H9 (cell line): ENCODE measurements at regions not wholly inside any gene's neighbourhood (a gene's known extent, or its start where the extent isn't known, plus 50 kb on each side); places are given as distances from the start of the nearest gene placed in this dataset.

Experiments used
- DNase-seq: peaks from one replicate; pipeline ENCODE4 v3.0.0-alpha.2; 2017
- H2AFZ ChIP-seq: one replicate; pipeline ENCODE4 v1.6.1; 2013; ENCODE audit warnings: mild to moderate bottlenecking, low read length, control low read depth, moderate library complexity
- H2AK5ac ChIP-seq: 2 replicates; pipeline ENCODE4 v1.6.1; 2013; ENCODE audit warnings: low read length, control low read depth, mixed read lengths; ENCODE audit not compliant: insufficient read length
- H2BK120ac ChIP-seq: one replicate; pipeline ENCODE4 v1.6.1; 2013; ENCODE audit warnings: low read depth, mild to moderate bottlenecking, low read length, control low read depth, inconsistent platforms; ENCODE audit not compliant: poor library complexity, severe bottlenecking
- H2BK12ac ChIP-seq: 2 replicates; pipeline ENCODE4 v1.6.1; 2013; ENCODE audit warnings: low read length, control low read depth, mixed read lengths, low read depth; ENCODE audit not compliant: insufficient read length
- H2BK15ac ChIP-seq: 2 replicates; pipeline ENCODE4 v1.6.1; 2013; ENCODE audit warnings: low read depth, low read length, control low read depth
- H2BK20ac ChIP-seq: one replicate; pipeline ENCODE4 v1.6.1; 2013; ENCODE audit warnings: low read depth, mild to moderate bottlenecking, low read length, control low read depth, inconsistent platforms; ENCODE audit not compliant: poor library complexity, severe bottlenecking
- H2BK5ac ChIP-seq: 2 replicates; pipeline ENCODE4 v1.6.1; 2013; ENCODE audit warnings: low read length, control low read depth, mixed read lengths; ENCODE audit not compliant: insufficient read length
- H3K14ac ChIP-seq: 2 replicates; pipeline ENCODE4 v1.6.1; 2013; ENCODE audit warnings: low read length, control low read depth; ENCODE audit not compliant: insufficient read depth
- H3K18ac ChIP-seq: 2 replicates; pipeline ENCODE4 v1.6.1; 2013; ENCODE audit warnings: low read depth, mild to moderate bottlenecking, mixed read lengths, low read length, control low read depth; ENCODE audit not compliant: insufficient read length
- H3K23ac ChIP-seq: 2 replicates; pipeline ENCODE4 v1.6.1; 2013; ENCODE audit warnings: low read length, control low read depth, mixed read lengths, low read depth; ENCODE audit not compliant: insufficient read length
- H3K23me2 ChIP-seq: 2 replicates; pipeline ENCODE4 v1.6.1; 2013; ENCODE audit warnings: low read depth, mild to moderate bottlenecking, mixed read lengths, low read length, control low read depth; ENCODE audit not compliant: insufficient read length, poor library complexity, severe bottlenecking
- H3K27ac ChIP-seq: 2 replicates; pipeline ENCODE4 v1.5.1; 2013; ENCODE audit warnings: low read length, control low read depth, mixed read lengths, low read depth; ENCODE audit not compliant: insufficient read length
- H3K27me3 ChIP-seq: 2 replicates; pipeline ENCODE4 v1.6.1; 2013; ENCODE audit warnings: low read length, control low read depth, inconsistent platforms; ENCODE audit not compliant: insufficient read depth
- H3K4ac ChIP-seq: 2 replicates; pipeline ENCODE4 v1.6.1; 2013; ENCODE audit warnings: low read depth, mild to moderate bottlenecking, control low read depth, inconsistent platforms, low read length, moderate library complexity
- H3K4me1 ChIP-seq: 2 replicates; pipeline ENCODE4 v1.6.1; 2013; ENCODE audit warnings: low read length, control low read depth, inconsistent platforms; ENCODE audit not compliant: insufficient read depth
- H3K4me2 ChIP-seq: 2 replicates; pipeline ENCODE4 v1.6.1; 2013; ENCODE audit warnings: low read length, control low read depth, mixed read lengths; ENCODE audit not compliant: insufficient read length, insufficient read depth
- H3K56ac ChIP-seq: 2 replicates; pipeline ENCODE4 v1.6.1; 2013; ENCODE audit warnings: low read depth, mild to moderate bottlenecking, mixed read lengths, low read length, control low read depth; ENCODE audit not compliant: insufficient read length
- H3K79me1 ChIP-seq: 2 replicates; pipeline ENCODE4 v1.6.1; 2013; ENCODE audit warnings: low read depth, mild to moderate bottlenecking, moderate library complexity, low read length, control low read depth, inconsistent platforms; ENCODE audit not compliant: insufficient read depth, poor library complexity, severe bottlenecking
- H3K79me2 ChIP-seq: 2 replicates; pipeline ENCODE4 v1.6.1; 2013; ENCODE audit warnings: low read length, control low read depth, inconsistent platforms; ENCODE audit not compliant: insufficient read depth
- H3K9ac ChIP-seq: 2 replicates; pipeline ENCODE4 v1.6.1; 2013; ENCODE audit warnings: low read length, control low read depth, mixed read lengths; ENCODE audit not compliant: insufficient read length; ENCODE audit errors: extremely low read depth
- H3K9me3 ChIP-seq: one replicate; pipeline ENCODE4 v1.6.1; 2013; ENCODE audit warnings: low read depth, low read length, inconsistent platforms; ENCODE audit not compliant: control insufficient read depth
- H3T11ph ChIP-seq: one replicate; pipeline ENCODE4 v1.6.1; 2013; ENCODE audit warnings: mild to moderate bottlenecking, low read length, control low read depth, inconsistent platforms
- H4K20me1 ChIP-seq: one replicate; pipeline ENCODE4 v1.6.1; 2013; ENCODE audit not compliant: control insufficient read depth, insufficient read length, insufficient read depth
- H4K5ac ChIP-seq: 2 replicates; pipeline ENCODE4 v1.6.1; 2013; ENCODE audit warnings: low read depth, mild to moderate bottlenecking, mixed read lengths, low read length, control low read depth; ENCODE audit not compliant: insufficient read length
- H4K8ac ChIP-seq: replicated peaks from 2 replicates; pipeline ENCODE4 v1.6.1; 2013; ENCODE audit warnings: low read length, control low read depth, mixed read lengths, low read depth; ENCODE audit not compliant: insufficient read length
- H4K91ac ChIP-seq: 2 replicates; pipeline ENCODE4 v1.6.1; 2013; ENCODE audit warnings: low read depth, mild to moderate bottlenecking, moderate library complexity, mixed read lengths, low read length, control low read depth; ENCODE audit not compliant: insufficient read length
- H3K27ac Mint-ChIP-seq, 3 experiments: 2 replicates in 2 of 3; 3 replicates in 1 of 3; pipeline ENCODE4 v1.8.0; 2020 to 2021; ENCODE audit warnings: mixed read lengths in 3 of 3, mild to moderate bottlenecking in 1 of 3, moderate library complexity in 1 of 3
- H3K27me3 Mint-ChIP-seq: 2 replicates; pipeline ENCODE4 v1.8.0; 2021; ENCODE audit warnings: low read depth, mild to moderate bottlenecking, moderate library complexity, mixed read lengths
- H3K36me3 Mint-ChIP-seq, 3 experiments: 2 replicates in 2 of 3; 3 replicates in 1 of 3; pipeline ENCODE4 v1.8.0; 2020 to 2021; ENCODE audit warnings: low read depth in 3 of 3, mixed read lengths in 3 of 3; ENCODE audit not compliant: insufficient read depth in 1 of 3
- H3K4me1 Mint-ChIP-seq, 2 experiments: 2 replicates each; pipeline ENCODE4 v1.8.0; 2020; ENCODE audit warnings: mixed read lengths in 2 of 2
- H3K4me3 Mint-ChIP-seq, 2 experiments: 2 replicates in 1 of 2; 3 replicates in 1 of 2; pipeline ENCODE4 v1.8.0; 2020 to 2021; ENCODE audit warnings: mild to moderate bottlenecking in 2 of 2, mixed read lengths in 2 of 2, moderate library complexity in 1 of 2
- H3K9me3 Mint-ChIP-seq, 2 experiments: 2 replicates in 1 of 2; 3 replicates in 1 of 2; pipeline ENCODE4 v1.8.0; 2020; ENCODE audit warnings: mild to moderate bottlenecking in 2 of 2, mixed read lengths in 2 of 2, moderate library complexity in 1 of 2
- CTCF ChIP-seq: fragments of 200-600 bp; sonication (generic); conservative IDR thresholded peaks from 3 replicates; pipeline ENCODE4 v1.8.0; 2021; ENCODE audit warnings: antibody characterized with exemption, mild to moderate bottlenecking

GRCh38 chr10:60605476-60605875 is 172.8 kb upstream of the CDK1 start:
- Histone ChIP-seq H3K4me2 (no peak overlapping the region), H2BK120ac (no peak overlapping the region), H3T11ph (no peak overlapping the region), H3K27me3 (no peaks in the 10 kb centered on the region), H3K23ac (no peak overlapping the region), H4K8ac (no peak overlapping the region), H2BK12ac (no peak overlapping the region), H2AFZ (no peak overlapping the region), H3K4me1 (no peaks in the 10 kb centered on the region), H3K23me2 (no peaks in the 10 kb centered on the region), H2BK5ac (no peak overlapping the region), H4K5ac (no peak overlapping the region), H4K91ac (no peak overlapping the region), H3K27ac (no peak overlapping the region), H3K4ac (no peak overlapping the region), H3K9me3 (no peaks in the 10 kb centered on the region), H2BK15ac (no peak overlapping the region), H4K20me1 (no peaks in the 10 kb centered on the region), H3K18ac (no peak overlapping the region), H3K56ac (no peak overlapping the region), H3K79me2 (no peaks in the 10 kb centered on the region), H2BK20ac (no peak overlapping the region), H3K9ac (no peak overlapping the region), H3K14ac (no peak overlapping the region), H3K79me1 (no peaks in the 10 kb centered on the region), H2AK5ac (no peak overlapping the region)
- no peak for DNase-seq
- Mint-ChIP-seq H3K4me1 (peaks cover 0 to 1% of the 10 kb centered on the region in 2 experiments; a peak in 1 of 4 replicates), H3K4me3 (no peak overlapping the region), H3K36me3 (no peaks in the 10 kb centered on the region), H3K27ac (no peak overlapping the region), H3K27me3 (no peaks in the 10 kb centered on the region), H3K9me3 (no peaks in the 10 kb centered on the region)
- no peak for TF ChIP-seq CTCF
